ENCODE measurements at regions not wholly inside any gene's neighbourhood (a gene's known extent, or its start where the extent isn't known, plus 50 kb on each side); places are given as distances from the start of the nearest gene placed in this dataset.

- Mint-ChIP-seq H3K36me3 (no peaks in the 10 kb centered on the region), H3K27ac (no peak overlapping the region)
These were observed 141.2 kb upstream of the GADL1 start for GRCh38 chr3:31035681-31036080.

GRCh38 chr3:31038086-31038739 is 143.8 kb upstream of the GADL1 start:
- Histone ChIP-seq H3K36me3 (no peaks in the 10 kb centered on the region), H3K27ac (no peak overlapping the region), H3K27me3 (no peaks in the 10 kb centered on the region), H3K79me2 (ENCODE audit: low read depth) (no peaks in the 10 kb centered on the region), H4K20me1 (ENCODE audit: low read depth) (no peaks in the 10 kb centered on the region), H3K4me3 (no peak overlapping the region), H3K9me3 (ENCODE audit: low read depth) (no peaks in the 10 kb centered on the region), H2AFZ (replicated peaks) (no peak overlapping the region), H3K4me1 (no peaks in the 10 kb centered on the region), H3K4me2 (no peak overlapping the region), H3K9ac (no peak overlapping the region), H3F3A (ENCODE audit: low read depth) (no peaks in the 10 kb centered on the region)
- TF ChIP-seq EZH2phosphoT487 (IDR thresholded peaks at IDR 0.05) (no peak), CTCF (IDR thresholded peaks at IDR 0.05) (no peak), EZH2 (IDR thresholded peaks at IDR 0.05) (no peak)
- Mint-ChIP-seq H3K27me3 (ENCODE audit: insufficient read depth, low read depth) (peaks cover 4% of the 10 kb centered on the region), H3K4me3 (no peak overlapping the region), H3K9me3 (peaks cover 11% of the 10 kb centered on the region), H3K4me1 (peaks cover 16% of the 10 kb centered on the region), H3K27ac (no peak overlapping the region), H3K36me3 (no peaks in the 10 kb centered on the region)
- DNase-seq (ENCODE audit: low spot score) = no peak

More at GRCh38 chr3:31035681-31036080, 141.2 kb upstream of the GADL1 start:
- Histone ChIP-seq H2AFZ (replicated peaks) (no peak overlapping the region), H3F3A (ENCODE audit: low read depth) (no peaks in the 10 kb centered on the region), H3K4me2 (no peak overlapping the region), H3K9me3 (ENCODE audit: low read depth) (no peaks in the 10 kb centered on the region), H3K27me3 (no peaks in the 10 kb centered on the region), H3K9ac (no peak overlapping the region), H3K27ac (no peak overlapping the region), H3K36me3 (no peaks in the 10 kb centered on the region), H3K4me1 (no peaks in the 10 kb centered on the region), H4K20me1 (ENCODE audit: low read depth) (no peaks in the 10 kb centered on the region), H3K4me3 (no peak overlapping the region), H3K79me2 (ENCODE audit: low read depth) (no peaks in the 10 kb centered on the region)
- no peak overlapping the region for H3K4me3 Mint-ChIP-seq
- peaks cover under 1% of the 10 kb centered on the region for H3K4me1 Mint-ChIP-seq
- DNase-seq (ENCODE audit: low spot score) = no peak
- TF ChIP-seq EZH2phosphoT487 (IDR thresholded peaks at IDR 0.05) (no peak), EZH2 (IDR thresholded peaks at IDR 0.05) (no peak), CTCF (IDR thresholded peaks at IDR 0.05) (no peak)
- H3K27me3 Mint-ChIP-seq (ENCODE audit: insufficient read depth, low read depth) = peaks cover 2% of the 10 kb centered on the region
- H3K9me3 Mint-ChIP-seq = no peaks in the 10 kb centered on the region

- H3K4me3 Mint-ChIP-seq = no peak overlapping the region
- H3K27me3 Mint-ChIP-seq (ENCODE audit: insufficient read depth, low read depth) = peaks cover 4% of the 10 kb centered on the region
- peaks cover 15% of the 10 kb centered on the region for H3K9me3 Mint-ChIP-seq
- H3K4me1 ChIP-seq = no peaks in the 10 kb centered on the region
- H3K36me3 ChIP-seq = no peaks in the 10 kb centered on the region
- no peak overlapping the region for H3K27ac Mint-ChIP-seq
- no peaks in the 10 kb centered on the region for H4K20me1 ChIP-seq (ENCODE audit: low read depth)
- DNase-seq (ENCODE audit: low spot score) = no peak
- no peak for TF ChIP-seq EZH2 (IDR thresholded peaks at IDR 0.05)
- no peak for TF ChIP-seq EZH2phosphoT487 (IDR thresholded peaks at IDR 0.05)
- TF ChIP-seq CTCF (IDR thresholded peaks at IDR 0.05) = no peak
- no peak overlapping the region for H3K9ac ChIP-seq
- no peaks in the 10 kb centered on the region for H3K9me3 ChIP-seq (ENCODE audit: low read depth)
- H3K36me3 Mint-ChIP-seq = no peaks in the 10 kb centered on the region
- no peaks in the 10 kb centered on the region for H3F3A ChIP-seq (ENCODE audit: low read depth)
- peaks cover 16% of the 10 kb centered on the region for H3K4me1 Mint-ChIP-seq
- H3K27ac ChIP-seq = no peak overlapping the region
- H3K27me3 ChIP-seq = no peaks in the 10 kb centered on the region
- H2AFZ ChIP-seq (replicated peaks) = no peak overlapping the region
- H3K79me2 ChIP-seq (ENCODE audit: low read depth) = no peaks in the 10 kb centered on the region
- no peak overlapping the region for H3K4me2 ChIP-seq
- H3K4me3 ChIP-seq = no peak overlapping the region
These were observed 144.7 kb upstream of the GADL1 start for GRCh38 chr3:31039145-31039544.

Data from neural progenitor cell (in vitro differentiated cells).